PC-9 (cell line): ENCODE measurements at regions not wholly inside any gene's neighbourhood (a gene's known extent, or its start where the extent isn't known, plus 50 kb on each side); places are given as distances from the start of the nearest gene placed in this dataset.

Experiments used
- BruUV-seq: library from RNA; stranded (reverse); fragments of 400-500 nt; replicated peaks from 2 replicates; lab custom pipeline; 2021; lab: Mats Ljungman, UMichigan
- CTCF ChIA-PET: fragments of 300-600 bp; sonication (Branson Sonifier 250); formaldehyde crosslinking; loops from one replicate; lab custom pipeline; 2022; ENCODE audit warnings: antibody characterized with exemption; lab: Charles Lee
- POLR2A ChIA-PET: fragments of 300-600 bp; sonication (Branson Sonifier 250); formaldehyde crosslinking; loops from one replicate; lab custom pipeline; 2022; ENCODE audit warnings: antibody characterized with exemption; ENCODE audit not compliant: unreplicated experiment; lab: Charles Lee
- DNase-seq, 2 experiments: peaks; one replicate each; pipeline versions ENCODE4 v3.0.0 to v3.0.0-alpha.2; 2015 to 2022; ENCODE audit warnings: mixed read lengths in 1 of 2
- H2AFZ ChIP-seq: fragments of 200-600 bp; sonication (generic); 2 replicates; pipeline ENCODE4 v1.8.1; 2017; ENCODE audit warnings: antibody characterized with exemption
- H3F3A ChIP-seq: fragments of 200-600 bp; sonication (generic); 2 replicates; pipeline ENCODE4 v1.8.1; 2017; ENCODE audit warnings: antibody characterized with exemption, mild to moderate bottlenecking, low read depth; ENCODE audit not compliant: insufficient read depth
- H3K27ac ChIP-seq: fragments of 200-600 bp; sonication (generic); 2 replicates; pipeline ENCODE4 v1.6.1; 2016; ENCODE audit warnings: mixed run types
- H3K27me3 ChIP-seq: fragments of 200-600 bp; sonication (generic); 2 replicates; pipeline ENCODE4 v1.6.1; 2016; ENCODE audit warnings: low read depth, mixed run types; ENCODE audit not compliant: insufficient read depth
- H3K36me3 ChIP-seq: fragments of 200-600 bp; sonication (generic); 2 replicates; pipeline ENCODE4 v1.6.1; 2016; ENCODE audit warnings: low read depth, mixed run types
- H3K4me1 ChIP-seq: fragments of 200-600 bp; sonication (generic); replicated peaks from 2 replicates; pipeline ENCODE4 v1.6.1; 2016; ENCODE audit warnings: mixed run types; ENCODE audit not compliant: insufficient read depth
- H3K4me2 ChIP-seq: fragments of 200-600 bp; sonication (generic); 2 replicates; pipeline ENCODE4 v1.6.1; 2017; ENCODE audit warnings: mixed run types
- H3K4me3 ChIP-seq: fragments of 200-600 bp; sonication (generic); 2 replicates; pipeline ENCODE4 v1.6.1; 2016; ENCODE audit warnings: mixed run types
- H3K79me2 ChIP-seq: fragments of 200-600 bp; sonication (generic); 2 replicates; pipeline ENCODE4 v1.6.1; 2017; ENCODE audit warnings: low read depth, mixed run types
- H3K9me2 ChIP-seq: fragments of 200-600 bp; sonication (generic); 2 replicates; pipeline ENCODE4 v1.8.1; 2017; ENCODE audit warnings: mild to moderate bottlenecking; ENCODE audit not compliant: insufficient read depth
- H3K9me3 ChIP-seq: fragments of 200-600 bp; sonication (generic); 2 replicates; pipeline ENCODE4 v1.8.1; 2016; ENCODE audit warnings: low read depth; ENCODE audit not compliant: insufficient read depth
- H4K20me1 ChIP-seq: fragments of 200-600 bp; sonication (generic); 2 replicates; pipeline ENCODE4 v1.8.1; 2017; ENCODE audit not compliant: insufficient read depth
- CTCF ChIP-seq: fragments of 200-600 bp; sonication (generic); conservative IDR thresholded peaks from 2 replicates; pipeline ENCODE4 v1.6.1; 2017; ENCODE audit warnings: mixed run types, antibody characterized with exemption, mild to moderate bottlenecking, moderate library complexity
- EZH2 ChIP-seq: fragments of 200-600 bp; sonication (generic); IDR thresholded peaks from 2 replicates; pipeline ENCODE4 v1.8.0; 2017; ENCODE audit warnings: antibody characterized with exemption, low read depth
- intact Hi-C: fragments of 100-400 bp; cut with micrococcal nuclease; formaldehyde crosslinking; loops from one replicate; pipeline ENCODE4 v1.10.0; 2022; ENCODE audit not compliant: unreplicated experiment

- intact Hi-C loops: no loop called here
- no peaks in the 10 kb centered on the region for H3K9me3 ChIP-seq
- H3K27ac ChIP-seq: no peak overlapping the region
- H3K79me2 ChIP-seq: no peaks in the 10 kb centered on the region
- TF ChIP-seq CTCF (no peak), EZH2 (no peak)
- no peak overlapping the region for H3K4me2 ChIP-seq
- H3K27me3 ChIP-seq: no peaks in the 10 kb centered on the region
- no TSS peak for BruUV-seq
- no peaks in the 10 kb centered on the region for H3K4me1 ChIP-seq
- no peaks in the 10 kb centered on the region for H3F3A ChIP-seq
- DNase-seq: no peak
- ChIA-PET CTCF (no interaction called here), POLR2A (no interaction called here)
- H3K9me2 ChIP-seq: no peaks in the 10 kb centered on the region
- no peak overlapping the region for H3K4me3 ChIP-seq
- no peaks in the 10 kb centered on the region for H4K20me1 ChIP-seq
- H2AFZ ChIP-seq: peak overlapping the region; percentile 50; the same call in 1 of the 2 replicates
- H3K36me3 ChIP-seq: no peaks in the 10 kb centered on the region
Measured at GRCh38 chr4:64130907-64131306, 278.3 kb downstream of the TECRL start.

GRCh38 chr4:64125354-64125753 is 283.9 kb downstream of the TECRL start:
- ChIA-PET POLR2A (no interaction called here), CTCF (no interaction called here)
- Histone ChIP-seq H3K79me2 (no peaks in the 10 kb centered on the region), H3K9me3 (no peaks in the 10 kb centered on the region), H2AFZ (no peak overlapping the region), H3K27me3 (no peaks in the 10 kb centered on the region), H3K36me3 (no peaks in the 10 kb centered on the region), H3K4me3 (no peak overlapping the region), H3K4me1 (no peaks in the 10 kb centered on the region), H3K4me2 (no peak overlapping the region), H3K9me2 (no peaks in the 10 kb centered on the region), H3F3A (no peaks in the 10 kb centered on the region), H3K27ac (no peak overlapping the region), H4K20me1 (no peaks in the 10 kb centered on the region)
- intact Hi-C loops: no loop called here
- DNase-seq: no peak
- BruUV-seq: no TSS peak
- TF ChIP-seq CTCF: no peak
- TF ChIP-seq EZH2: no peak

GRCh38 chr4:64121803-64122202 is 287.4 kb downstream of the TECRL start:
- BruUV-seq: no TSS peak
- Histone ChIP-seq H3K9me2 (no peaks in the 10 kb centered on the region), H2AFZ (no peak overlapping the region), H3K9me3 (no peaks in the 10 kb centered on the region), H3K27ac (no peak overlapping the region), H4K20me1 (no peaks in the 10 kb centered on the region), H3K4me3 (no peak overlapping the region), H3K79me2 (no peaks in the 10 kb centered on the region), H3K4me1 (no peaks in the 10 kb centered on the region), H3K27me3 (no peaks in the 10 kb centered on the region), H3K4me2 (no peak overlapping the region), H3F3A (no peaks in the 10 kb centered on the region), H3K36me3 (no peaks in the 10 kb centered on the region)
- intact Hi-C loops: no loop called here
- POLR2A ChIA-PET: no interaction called here
- no peak for DNase-seq
- CTCF ChIA-PET: no interaction called here
- TF ChIP-seq EZH2: no peak

GRCh38 chr4:64105903-64106302 is 303.3 kb downstream of the TECRL start:
- TF ChIP-seq EZH2 (no peak), CTCF (no peak)
- Histone ChIP-seq H3K9me3 (no peaks in the 10 kb centered on the region), H3K79me2 (no peaks in the 10 kb centered on the region), H3K4me1 (no peaks in the 10 kb centered on the region), H3F3A (no peaks in the 10 kb centered on the region), H3K4me2 (no peak overlapping the region), H3K9me2 (no peaks in the 10 kb centered on the region), H2AFZ (no peak overlapping the region), H4K20me1 (no peaks in the 10 kb centered on the region), H3K4me3 (no peak overlapping the region), H3K27me3 (no peaks in the 10 kb centered on the region), H3K36me3 (no peaks in the 10 kb centered on the region), H3K27ac (no peak overlapping the region)
- no TSS peak for BruUV-seq
- intact Hi-C loops: no loop called here
- POLR2A ChIA-PET: no interaction called here
- CTCF ChIA-PET: no interaction called here
- DNase-seq: no peak
